Skeletal muscle cell (primary cell): ENCODE measurements at regions not wholly inside any gene's neighbourhood (a gene's known extent, or its start where the extent isn't known, plus 50 kb on each side); places are given as distances from the start of the nearest gene placed in this dataset.
"Not testable (repeated sequence)": the region's sequence is repeated elsewhere in the genome, so short reads cannot be mapped to it uniquely, and the experiment has no call there.

Experiments used
- DNase-seq: peaks from one replicate; pipeline ENCODE4 v3.0.0-alpha.2; 2010; ENCODE audit warnings: low read depth
- H3K4me3 ChIP-seq: 2 replicates; pipeline ENCODE4 v1.5.1; 2011; ENCODE audit warnings: low read depth, mild to moderate bottlenecking, control low read depth, low read length, moderate library complexity

DNA sequence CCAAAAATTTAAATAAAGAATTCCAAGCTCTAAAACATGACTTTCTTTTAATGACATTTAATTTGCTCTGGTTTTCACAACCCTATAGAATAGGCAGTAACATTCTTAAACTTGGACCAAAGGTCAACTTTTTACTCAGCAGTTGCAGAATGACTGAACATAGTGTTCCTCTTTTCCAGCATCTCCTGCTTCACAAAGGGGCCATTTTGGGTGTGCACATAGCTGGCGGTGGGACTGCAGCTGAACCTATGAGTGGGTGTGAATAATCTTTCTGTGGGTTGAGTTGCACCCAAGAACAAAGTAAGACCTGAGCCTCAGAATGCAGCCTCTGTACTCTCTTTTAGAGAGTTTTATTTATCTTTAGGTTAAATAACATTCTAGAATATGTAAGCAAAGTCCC lies 96.9 kb upstream of the HAPLN1 start:
- no peak overlapping the region for H3K4me3 ChIP-seq
- DNase-seq, result no peak

DNA sequence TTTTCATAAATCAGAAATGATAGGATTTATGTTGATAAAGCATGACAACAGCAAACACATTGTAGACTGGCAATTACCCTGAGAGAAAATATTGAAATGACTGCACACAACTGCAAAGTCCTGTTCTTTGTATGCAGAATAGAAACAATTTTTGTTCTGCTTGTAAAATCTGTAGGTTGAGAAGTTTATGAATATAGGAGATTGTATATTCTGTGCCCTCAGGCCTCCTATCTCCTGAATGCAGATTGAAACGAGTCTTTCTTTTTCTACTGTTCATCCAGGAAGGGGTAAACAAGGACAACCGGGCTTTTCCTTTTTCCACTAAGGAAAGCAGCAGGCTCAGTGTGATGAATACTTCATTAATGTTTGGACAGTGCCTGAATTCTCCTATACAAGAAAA lies 95.0 kb upstream of the HAPLN1 start:
- H3K4me3 ChIP-seq, result no peak overlapping the region
- DNase-seq, result no peak

DNA sequence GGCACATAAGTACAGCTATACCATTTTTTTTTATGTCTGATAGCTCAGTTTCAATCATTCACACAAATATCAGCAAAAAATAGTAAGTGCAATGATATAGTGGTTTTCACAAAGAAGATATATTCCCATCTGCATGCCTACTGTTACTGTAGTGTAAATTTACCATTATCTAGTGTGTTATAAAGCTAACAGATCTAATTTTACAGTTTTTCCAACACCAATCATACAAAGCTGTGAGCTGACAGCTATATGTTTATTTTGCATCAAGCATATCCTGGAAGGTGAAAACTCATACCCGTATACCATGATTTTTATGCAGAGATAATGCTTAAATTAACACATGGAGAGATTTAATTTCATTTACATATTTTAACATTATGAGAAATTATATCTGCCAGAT lies 89.9 kb upstream of the HAPLN1 start:
- H3K4me3 ChIP-seq, result no peak overlapping the region
- DNase-seq, result no peak

DNA sequence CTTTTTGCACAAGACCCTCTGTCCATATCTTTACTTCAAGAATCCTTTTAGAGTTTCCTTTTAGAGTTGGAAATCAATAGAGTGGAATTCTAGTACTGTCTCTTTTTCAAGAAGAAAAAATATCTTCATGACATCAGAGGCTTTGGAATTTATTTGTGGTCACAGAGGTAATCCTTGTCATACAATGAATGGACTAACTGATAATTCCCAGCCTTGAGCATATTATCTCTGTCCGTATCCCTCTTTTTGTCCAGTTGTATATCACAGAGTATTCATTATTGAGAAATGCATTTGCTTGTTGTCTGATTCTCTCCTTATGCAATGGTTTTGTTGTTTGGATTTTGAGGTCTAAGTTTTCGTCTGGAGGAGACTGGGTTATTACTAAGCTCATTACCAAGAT lies 82.0 kb upstream of the HAPLN1 start:
- H3K4me3 ChIP-seq, result no peak overlapping the region
- DNase-seq, result no peak

DNA sequence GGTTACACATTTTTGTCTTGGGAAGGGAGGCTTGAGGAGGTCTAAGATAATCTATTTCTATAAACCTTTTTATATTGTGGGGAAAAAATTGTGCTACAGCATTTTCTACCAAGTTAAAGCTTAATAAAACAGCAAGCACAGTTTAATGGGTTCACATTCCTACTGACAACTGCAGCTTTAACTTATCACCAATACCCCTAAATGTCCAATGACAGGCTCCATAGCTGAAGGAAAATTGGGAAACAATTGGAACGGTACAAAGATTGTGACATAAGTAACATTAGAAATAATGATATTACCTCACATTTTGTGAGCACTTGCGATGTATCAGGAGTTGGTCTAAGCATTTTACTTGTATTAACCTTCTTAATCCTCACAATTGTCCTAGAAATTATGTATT lies 79.5 kb upstream of the HAPLN1 start:
- H3K4me3 ChIP-seq, result no peak overlapping the region
- DNase-seq, result no peak

DNA sequence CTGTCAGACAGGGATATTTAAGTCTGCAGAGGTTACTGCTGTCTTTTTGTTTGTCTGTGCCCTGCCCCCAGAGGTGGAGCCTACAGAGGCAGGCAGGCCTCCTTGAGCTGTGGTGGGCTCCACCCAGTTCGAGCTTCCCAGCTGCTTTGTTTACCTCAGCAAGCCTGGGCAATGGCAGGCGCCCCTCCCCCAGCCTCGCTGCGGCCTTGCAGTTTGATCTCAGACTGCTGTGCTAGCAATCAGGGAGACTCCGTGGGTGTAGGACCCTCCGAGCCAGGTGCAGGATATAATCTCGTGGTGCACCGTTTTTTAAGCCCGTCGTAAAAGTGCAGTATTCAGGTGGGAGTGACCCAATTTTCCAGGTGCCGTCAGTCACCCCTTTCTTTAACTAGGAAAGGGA lies 78.4 kb upstream of the HAPLN1 start:
- H3K4me3 ChIP-seq, DNase-seq: not testable (repeated sequence)

DNA sequence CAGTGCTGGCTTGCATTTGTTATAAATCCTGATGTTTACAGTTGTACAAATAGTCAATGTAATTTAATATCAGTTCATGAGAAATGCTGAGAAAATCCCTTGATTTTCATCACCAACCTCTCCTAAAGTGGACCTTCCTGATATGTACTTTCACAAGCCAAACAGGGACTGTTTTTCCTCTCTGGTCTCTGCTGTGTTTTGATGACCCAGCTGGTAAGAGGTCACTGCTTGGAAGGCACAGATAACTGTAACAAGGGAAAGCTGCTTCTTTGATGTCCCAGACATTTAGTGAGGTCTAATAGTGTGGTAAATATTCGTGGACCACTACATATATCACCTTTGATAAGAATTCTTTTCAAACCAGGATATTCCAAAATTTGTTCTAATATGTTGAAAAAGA lies 68.7 kb upstream of the HAPLN1 start:
- no peak for DNase-seq
- no peak overlapping the region for H3K4me3 ChIP-seq

DNA sequence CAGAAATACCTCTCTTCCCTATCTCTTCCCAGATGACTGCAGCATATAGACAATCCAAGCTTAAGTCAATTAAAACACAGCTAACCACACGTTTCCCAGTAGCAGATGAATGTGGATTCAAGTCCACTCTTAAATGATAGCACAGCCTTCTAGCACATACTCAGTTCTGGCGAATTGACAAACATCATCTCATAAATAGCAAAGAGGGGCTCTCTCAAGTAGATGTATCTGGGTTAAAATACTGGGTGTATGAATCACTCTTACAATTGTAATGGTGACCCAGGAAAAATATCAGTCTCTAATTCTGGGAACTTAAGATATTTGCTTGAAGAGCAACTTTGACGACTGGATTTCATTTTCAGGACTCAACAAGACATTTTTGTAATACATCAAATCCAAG lies 67.0 kb upstream of the HAPLN1 start:
- DNase-seq, result no peak
- H3K4me3 ChIP-seq, result no peak overlapping the region

DNA sequence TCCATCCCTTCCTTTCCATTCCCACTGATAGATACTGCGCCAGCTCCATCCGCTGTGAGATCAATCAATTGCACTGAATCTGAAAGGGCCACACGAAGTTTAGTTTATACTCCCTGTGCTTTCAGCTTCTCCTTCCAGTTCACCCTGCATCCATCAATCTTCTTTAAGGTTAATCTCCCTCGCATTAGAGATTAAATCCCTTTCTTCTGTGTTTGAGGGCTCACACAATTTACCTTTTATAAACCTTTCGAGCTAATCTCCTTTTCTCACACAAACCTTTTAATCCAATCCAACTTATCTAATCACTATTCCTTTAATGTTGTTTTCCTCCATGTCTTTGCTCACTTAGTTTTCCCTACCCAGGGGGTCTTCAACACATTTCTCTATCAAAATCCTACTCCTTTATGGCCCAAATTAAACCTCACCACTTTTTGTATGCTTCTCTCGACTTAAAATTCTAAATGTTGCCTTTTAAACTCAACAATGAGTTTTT lies 64.6 kb upstream of the HAPLN1 start:
- H3K4me3 ChIP-seq, result no peak overlapping the region
- DNase-seq, result no peak

DNA sequence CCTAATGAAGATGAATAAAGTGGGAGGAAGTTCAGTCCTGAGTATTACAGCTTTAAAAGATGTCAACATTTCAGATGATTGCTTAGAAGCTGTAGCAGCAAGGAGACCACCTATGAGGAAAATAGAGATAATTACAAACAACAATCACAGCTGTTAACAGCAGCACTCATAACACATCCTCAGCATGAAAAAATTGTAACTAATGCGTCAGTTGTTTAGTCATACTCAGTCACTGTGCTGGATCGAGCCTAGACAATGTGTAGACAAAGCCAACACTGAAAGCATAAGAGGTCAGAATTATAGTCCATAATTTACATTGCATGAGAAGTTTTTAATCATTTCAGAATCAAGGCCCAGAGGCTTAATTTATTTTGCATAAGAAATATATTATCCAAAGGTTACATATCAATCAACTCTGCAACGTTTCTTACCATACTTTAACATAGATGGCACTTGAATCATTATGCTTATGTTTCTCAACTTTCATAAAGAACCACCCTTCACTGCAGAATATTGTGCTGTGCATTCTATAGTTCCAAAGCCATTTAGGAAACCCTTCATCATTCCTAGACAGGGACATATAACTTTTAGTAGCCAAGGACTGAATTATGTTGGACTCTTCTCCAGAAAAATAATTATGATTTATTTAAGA lies 60.2 kb upstream of the HAPLN1 start:
- no peak for DNase-seq
- no peak overlapping the region for H3K4me3 ChIP-seq

DNA sequence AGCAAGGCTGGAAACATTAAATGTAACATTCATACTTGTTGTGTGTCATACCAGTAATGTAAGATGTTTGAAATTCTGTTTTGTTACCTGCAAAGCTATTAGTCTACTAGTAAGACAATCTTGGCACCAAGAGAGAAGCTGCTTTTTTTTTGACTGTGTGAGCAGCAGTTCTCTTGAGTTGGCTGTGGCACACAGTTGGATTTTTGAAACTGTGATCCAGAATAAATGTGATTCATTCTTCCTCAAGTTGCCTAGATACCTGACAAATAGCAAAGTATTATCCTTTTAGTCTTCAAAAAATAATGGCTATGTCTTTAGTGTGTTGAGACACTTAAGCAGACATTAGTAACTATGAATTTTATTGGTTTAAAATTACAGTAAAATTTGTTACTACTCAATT lies 57.2 kb upstream of the HAPLN1 start:
- no peak overlapping the region for H3K4me3 ChIP-seq
- DNase-seq, result no peak

DNA sequence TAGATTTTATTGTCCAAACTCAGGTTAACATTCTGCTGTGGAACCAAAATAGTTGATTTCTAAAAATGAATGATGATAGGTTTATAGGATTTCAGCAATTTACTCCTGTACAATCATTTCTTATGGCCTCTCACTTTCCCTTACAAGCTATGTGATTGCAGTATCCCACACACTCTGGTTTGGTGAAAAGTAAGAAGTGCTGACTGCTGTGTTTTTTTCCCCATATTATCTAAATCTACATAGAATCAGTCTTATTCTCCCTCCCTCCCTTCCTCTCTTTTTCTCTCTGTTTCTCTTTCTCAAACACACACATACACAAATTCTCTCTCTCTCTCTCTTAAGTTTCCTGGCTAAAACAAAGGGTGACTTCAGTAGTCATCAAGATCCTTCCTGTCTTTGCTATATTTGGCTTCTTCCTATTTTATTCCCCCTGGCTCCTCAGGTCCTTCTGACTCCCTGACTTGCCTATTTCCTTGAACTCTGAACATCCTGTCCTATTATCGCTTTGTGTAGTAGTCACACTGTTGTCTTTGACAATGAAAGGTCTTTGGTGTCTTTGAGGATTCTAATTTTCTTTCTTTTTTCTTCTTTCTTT lies 55.9 kb upstream of the HAPLN1 start:
- no peak overlapping the region for H3K4me3 ChIP-seq
- DNase-seq, result no peak
